ENCODE measurements at regions not wholly inside any gene's neighbourhood (a gene's known extent, or its start where the extent isn't known, plus 50 kb on each side); places are given as distances from the start of the nearest gene placed in this dataset.

- dilution Hi-C loops (cut with HindIII; ENCODE audit: low sequenced_read_pairs, unreplicated experiment), result no loop called here
- Histone ChIP-seq H3K14ac (replicated peaks; ENCODE audit: low read depth, low read length) (no peak overlapping the region), H3K18ac (ENCODE audit: low read depth, low read length) (no peak overlapping the region), H2BK120ac (ENCODE audit: low read depth, low read length) (no peak overlapping the region), H3K4me1 (ENCODE audit: control insufficient read depth, insufficient read depth, low read length) (no peaks in the 10 kb centered on the region), H2AK9ac (replicated peaks; ENCODE audit: low read depth, low read length, poor library complexity) (no peak overlapping the region), H4K8ac (ENCODE audit: low read depth in 2 of 2, low read length in 2 of 2) (no peak overlapping the region), H4K5ac (ENCODE audit: low read depth, low read length) (no peak overlapping the region), H2AK5ac (ENCODE audit: low read depth, low read length) (no peak overlapping the region), H3K9me3 (ENCODE audit: control insufficient read depth, insufficient read depth, low read length) (no peaks in the 10 kb centered on the region), H3K56ac (ENCODE audit: extremely low read depth, insufficient read depth, low read length) (no peak overlapping the region), H2BK20ac (ENCODE audit: low read depth, low read length) (no peak overlapping the region), H4K20me1 (ENCODE audit: insufficient read depth, low read length) (no peaks in the 10 kb centered on the region), H3K79me1 (ENCODE audit: low read depth in 1 of 2, low read length in 2 of 2) (no peaks in the 10 kb centered on the region), H3K36me3 (ENCODE audit: control insufficient read depth, insufficient read depth, low read length) (no peaks in the 10 kb centered on the region), H3K4me3 (ENCODE audit: insufficient read depth, low read depth, low read length) (no peak overlapping the region), H3K27me3 (ENCODE audit: control insufficient read depth, insufficient read depth, low read length) (peaks cover 15% of the 10 kb centered on the region), H3K9me1 (ENCODE audit: insufficient read depth, low read length) (no peaks in the 10 kb centered on the region), H4K91ac (ENCODE audit: insufficient read depth, low read depth, low read length) (no peak overlapping the region), H3K4me2 (ENCODE audit: low read depth, low read length) (no peak overlapping the region), H3K9ac (ENCODE audit: low read depth, low read length) (no peak overlapping the region), H3K27ac (ENCODE audit: insufficient read depth, low read length) (no peak overlapping the region), H2AFZ (replicated peaks; ENCODE audit: low read length, poor library complexity) (no peak overlapping the region), H3K4ac (ENCODE audit: low read depth, low read length) (no peak overlapping the region), H3K23ac (ENCODE audit: low read depth, low read length) (no peak overlapping the region), H2BK5ac (ENCODE audit: low read depth, low read length, poor library complexity, severe bottlenecking) (no peak overlapping the region), H2BK15ac (ENCODE audit: low read depth, low read length) (no peak overlapping the region)
- ATAC-seq (ENCODE audit: low read depth), result no peak
- no TSS peak for BruUV-seq (replicated peaks)
- in situ Hi-C loops (cut with MboI; ENCODE audit: low sequenced_read_pairs), result no loop called here
- DNase-seq, result no peak
- POLR2A ChIA-PET (ENCODE audit: unreplicated experiment), result no interaction called here
- intact Hi-C loops (cut with micrococcal nuclease), result no loop called here
- TF ChIP-seq NFE2L2 (IDR thresholded peaks at IDR 0.05; ENCODE audit: low read depth, low read length) (no peak), RFX5 (IDR thresholded peaks at IDR 0.05; ENCODE audit: low read depth, low read length) (no peak), MAZ (IDR thresholded peaks at IDR 0.05; ENCODE audit: borderline replicate concordance, low read depth, low read length) (no peak), SMC3 (IDR thresholded peaks at IDR 0.05; ENCODE audit: low read depth, low read length) (no peak), RCOR1 (IDR thresholded peaks at IDR 0.05; ENCODE audit: insufficient replicate concordance, low read length) (no peak), FOS (IDR thresholded peaks at IDR 0.05; ENCODE audit: low read depth, low read length) (no peak), POLR2A (IDR thresholded peaks at IDR 0.05; ENCODE audit: low read depth, low read length) (no peak), MXI1 (IDR thresholded peaks at IDR 0.05; ENCODE audit: borderline replicate concordance, low read depth, low read length) (no peak), ELK1 (IDR thresholded peaks at IDR 0.05; ENCODE audit: borderline replicate concordance, low read depth, low read length) (no peak), CEBPB (IDR thresholded peaks at IDR 0.05; ENCODE audit: low read depth, low read length) (no peak), USF2 (IDR thresholded peaks at IDR 0.05; ENCODE audit: low read depth, low read length) (no peak), CTCF (conservative IDR thresholded peaks at IDR 0.05; ENCODE audit: low read depth, low read length) (no peak), CHD1 (IDR thresholded peaks at IDR 0.05; ENCODE audit: low read depth, low read length) (no peak), RAD21 (IDR thresholded peaks at IDR 0.05; ENCODE audit: low read length) (no peak), BHLHE40 (IDR thresholded peaks at IDR 0.05; ENCODE audit: low read depth, low read length) (no peak), MAFK (IDR thresholded peaks at IDR 0.05; ENCODE audit: low read depth, low read length) (no peak)
- CTCF ChIA-PET, result no interaction called here
- 100% methylated on average over 3 of the region's 4 CpGs; no CpG with 5 or more reads in 1 of the 2 experiments for WGBS, 2 experiments (ENCODE audit: extremely low coverage in 2 of 2, insufficient read length in 1 of 2)
Measured at GRCh38 chr1:223460566-223461189, 67.5 kb downstream of the CCDC185 start.

Data from IMR-90 (cell line).